GM18498 (cell line): ENCODE measurements at regions not wholly inside any gene's neighbourhood (a gene's known extent, or its start where the extent isn't known, plus 50 kb on each side); places are given as distances from the start of the nearest gene placed in this dataset.

Experiments used
- ATAC-seq: cut with Tn5 transposase; IDR thresholded peaks from one replicate; pipeline ENCODE4 v1.9.1; 2021; ENCODE audit warnings: mild to moderate bottlenecking, moderate library complexity; ENCODE audit not compliant: unreplicated experiment

- no peak for ATAC-seq
These were observed 62.4 kb upstream of the DUSP10 start for GRCh38 chr1:221804303-221804702.

DNA sequence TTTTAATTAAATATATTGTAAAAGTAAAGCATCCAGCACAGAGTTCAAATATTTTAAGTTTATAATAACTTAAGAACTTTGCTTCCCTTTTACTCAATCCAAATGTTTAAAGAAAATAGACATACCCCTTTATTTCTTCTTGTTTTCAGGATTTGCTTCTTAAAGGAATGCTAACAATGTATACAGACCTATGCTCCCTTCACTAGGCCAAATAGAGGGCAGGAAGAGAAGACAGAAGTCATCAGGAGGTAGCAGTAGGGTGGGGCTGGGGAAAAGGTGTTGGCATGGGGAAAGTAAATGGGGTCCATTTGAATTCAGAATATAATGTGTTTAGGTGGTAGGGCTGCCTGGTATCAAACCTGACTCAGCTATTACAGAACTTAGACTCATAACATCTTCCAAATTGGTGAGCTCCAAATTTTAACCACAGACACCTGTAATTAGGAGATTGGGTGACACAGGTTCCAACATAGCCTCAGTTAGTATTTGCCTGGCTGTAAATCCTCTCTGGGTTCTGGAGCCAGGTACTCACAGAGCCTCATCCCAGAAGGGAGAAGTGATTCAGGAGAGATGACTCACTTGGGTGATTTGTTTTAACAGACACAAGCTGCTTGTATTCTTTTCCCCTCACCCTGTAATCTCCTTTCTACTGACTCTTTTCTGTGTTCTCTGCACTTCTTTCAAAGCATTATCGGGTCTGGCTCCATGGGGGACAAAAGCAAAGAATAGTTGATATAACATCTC lies 60.1 kb upstream of the DUSP10 start:
- ATAC-seq = no peak

DNA sequence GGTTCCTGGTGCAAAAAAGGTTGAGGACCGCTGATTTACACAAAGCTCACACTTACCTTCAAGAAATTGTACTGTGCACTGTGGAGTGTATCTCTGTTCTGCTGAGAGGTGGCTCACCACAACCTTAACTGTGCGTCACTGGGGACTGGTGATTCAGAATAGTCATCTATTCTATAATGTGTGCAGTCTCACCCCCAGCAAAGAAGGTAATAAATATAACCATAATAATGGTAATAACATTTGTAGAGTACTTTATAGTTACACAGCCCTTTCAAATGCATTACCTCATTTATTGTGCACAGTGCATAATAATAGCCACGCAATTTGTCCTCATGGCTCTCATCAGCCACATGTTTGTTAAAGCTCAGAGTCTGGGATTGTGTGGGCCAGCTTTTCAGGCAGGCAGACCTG lies 59.4 kb upstream of the DUSP10 start:
- peak; percentile 40 for ATAC-seq

DNA sequence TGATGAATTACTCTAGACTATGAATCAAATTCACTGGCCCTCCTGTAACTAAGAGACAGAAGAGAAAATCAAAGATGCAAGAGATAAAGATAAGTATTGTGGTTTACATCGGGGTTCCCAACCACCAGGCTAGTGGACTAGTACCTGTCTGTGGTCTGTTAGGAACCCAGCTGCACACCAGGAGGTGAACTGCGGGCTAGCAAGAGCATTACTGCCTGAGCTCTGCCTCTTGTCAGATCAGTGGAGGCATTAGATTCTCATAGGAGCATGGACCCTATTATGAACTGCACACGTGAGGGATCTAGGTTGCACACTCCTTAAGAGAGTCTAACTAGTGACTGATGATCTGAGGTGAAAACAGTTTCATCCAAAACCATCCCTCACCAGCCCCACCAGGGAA lies 58.9 kb upstream of the DUSP10 start:
- peak; percentile 50 for ATAC-seq

- no peak for ATAC-seq
These were observed 55.6 kb upstream of the DUSP10 start for GRCh38 chr1:221797506-221797905.

DNA sequence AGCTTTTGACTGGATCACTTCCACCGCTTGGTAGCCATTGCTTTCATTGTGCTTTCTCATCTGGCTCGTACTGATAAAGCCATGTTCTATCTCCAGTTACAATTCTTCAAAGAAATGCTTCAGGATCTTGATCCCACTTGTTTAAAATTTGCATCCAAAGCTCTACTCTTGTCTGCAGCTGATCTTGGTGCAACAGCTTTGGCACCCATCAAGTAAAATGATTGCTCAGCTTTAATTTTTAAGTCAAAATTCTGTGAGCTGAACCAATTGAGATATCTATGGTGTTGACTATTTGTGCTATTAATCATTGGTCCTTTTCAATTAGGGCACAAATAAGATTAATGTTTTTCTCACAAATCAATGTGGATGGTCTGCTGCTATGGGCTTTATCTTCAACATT lies 54.8 kb upstream of the DUSP10 start:
- no peak for ATAC-seq

DNA sequence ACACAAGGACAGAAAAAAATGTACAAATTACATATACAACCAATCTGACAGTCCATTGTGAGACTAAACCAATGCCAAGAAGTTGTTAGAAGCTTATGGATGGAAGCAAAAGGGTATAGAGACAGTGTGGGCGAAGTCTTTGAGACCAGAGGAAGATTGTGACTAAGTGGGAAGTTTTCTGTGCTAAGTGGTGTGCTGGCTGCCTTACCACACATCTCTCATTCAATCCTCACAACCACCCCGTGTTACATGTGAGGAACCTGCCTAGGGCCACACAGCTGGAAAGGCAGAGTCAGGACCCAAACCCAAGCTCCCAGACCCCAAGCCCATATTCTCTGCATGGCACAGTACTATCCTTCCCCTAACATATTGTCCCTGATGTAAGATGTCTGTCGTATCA lies 53.5 kb upstream of the DUSP10 start:
- no peak for ATAC-seq

GRCh38 chr1:221794935-221795334 lies 53.0 kb upstream of the DUSP10 start:
- ATAC-seq = no peak

DNA sequence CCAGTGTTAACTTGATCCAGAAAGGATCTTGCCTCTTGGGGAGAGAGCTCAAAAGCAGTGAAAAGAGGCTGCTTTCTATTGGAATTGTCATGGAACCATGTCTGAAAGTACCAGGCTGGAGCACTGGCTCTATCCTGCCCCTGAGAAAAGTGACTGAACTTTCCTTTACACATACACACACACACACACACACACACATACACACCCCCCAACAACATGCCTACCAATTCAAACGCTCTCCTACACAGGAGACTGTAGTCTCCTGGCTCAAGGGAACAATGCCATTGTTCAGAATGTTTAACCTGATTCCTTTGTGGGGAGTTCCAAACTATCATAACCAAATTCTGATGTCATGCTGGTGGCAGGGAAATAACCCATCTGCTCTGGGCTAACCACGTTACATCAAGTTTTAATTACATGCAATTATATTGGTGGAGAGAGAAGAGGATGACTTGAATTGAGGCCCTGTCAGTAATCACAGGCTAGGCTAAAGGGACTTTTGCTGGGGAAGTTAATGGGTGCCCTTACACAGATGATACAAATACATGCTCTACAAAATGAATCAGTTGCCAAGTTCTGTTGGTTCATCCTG lies 52.3 kb upstream of the DUSP10 start:
- peak; percentile 47 for ATAC-seq

DNA sequence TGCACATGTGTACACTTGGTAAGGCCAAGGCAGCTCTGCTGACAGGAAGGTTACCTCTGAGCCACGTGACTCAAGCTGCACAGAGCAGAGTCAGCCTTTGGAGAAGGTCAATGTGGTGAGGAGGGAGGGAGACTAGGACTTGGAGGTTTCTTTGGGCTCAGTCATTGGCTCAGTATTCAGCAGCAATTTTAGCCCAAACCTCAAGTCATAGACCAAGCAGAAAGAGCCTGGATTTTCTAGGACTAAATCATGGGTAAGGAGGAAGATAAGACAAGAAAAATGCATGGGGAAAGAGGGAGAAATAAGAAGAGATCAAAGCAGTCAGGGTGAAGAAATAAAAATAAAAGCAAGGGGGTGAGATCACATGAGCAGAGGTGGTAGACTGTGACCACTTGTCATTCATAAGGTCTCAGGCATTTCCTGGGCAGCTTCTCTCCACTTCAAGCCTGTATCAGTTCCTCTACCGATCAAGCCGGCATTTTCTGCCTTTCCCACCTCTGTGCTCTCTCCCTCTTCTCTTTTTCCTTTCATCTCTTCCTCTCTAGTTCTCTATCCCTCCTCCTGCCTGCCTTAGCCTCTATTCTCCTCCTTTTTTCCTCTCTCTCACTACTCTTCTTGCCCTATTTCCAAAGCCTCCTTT lies 51.7 kb upstream of the DUSP10 start:
- peak; percentile 93 for ATAC-seq

- no peak for ATAC-seq
These were observed 50.0 kb upstream of the DUSP10 start for GRCh38 chr1:221791846-221792245.
